Karpas-422 (cell line): ENCODE measurements at regions not wholly inside any gene's neighbourhood (a gene's known extent, or its start where the extent isn't known, plus 50 kb on each side); places are given as distances from the start of the nearest gene placed in this dataset.

Experiments used
- DNase-seq: peaks from one replicate; pipeline ENCODE4 v3.0.0-alpha.2; 2015
- H2AFZ ChIP-seq: fragments of 200-600 bp; sonication (generic); 2 replicates; pipeline ENCODE4 v1.6.1; 2014; ENCODE audit warnings: antibody characterized with exemption, low read length, mixed read lengths
- H3K27ac ChIP-seq: fragments of 200-600 bp; sonication (generic); 2 replicates; pipeline ENCODE4 v1.5.1; 2014; ENCODE audit warnings: mild to moderate bottlenecking, low read length, moderate library complexity
- H3K27me3 ChIP-seq: fragments of 200-600 bp; sonication (generic); 2 replicates; pipeline ENCODE4 v1.6.1; 2014; ENCODE audit warnings: low read length, mixed read lengths
- H3K36me3 ChIP-seq: fragments of 200-600 bp; sonication (generic); 2 replicates; pipeline ENCODE4 v1.6.1; 2014; ENCODE audit warnings: low read length, mixed read lengths; ENCODE audit not compliant: insufficient read depth
- H3K4me1 ChIP-seq: fragments of 200-600 bp; sonication (generic); 2 replicates; pipeline ENCODE4 v1.6.1; 2014; ENCODE audit warnings: mild to moderate bottlenecking, low read length, mixed read lengths
- H3K4me2 ChIP-seq: fragments of 200-600 bp; sonication (generic); 2 replicates; pipeline ENCODE4 v1.6.1; 2014; ENCODE audit warnings: low read length, low read depth, mild to moderate bottlenecking; ENCODE audit not compliant: poor library complexity, severe bottlenecking
- H3K4me3 ChIP-seq: fragments of 200-600 bp; sonication (generic); 2 replicates; pipeline ENCODE4 v1.5.1; 2014; ENCODE audit warnings: mild to moderate bottlenecking, antibody characterized with exemption, low read length, mixed read lengths
- H3K79me2 ChIP-seq: fragments of 200-600 bp; sonication (generic); 2 replicates; pipeline ENCODE4 v1.6.1; 2014; ENCODE audit warnings: mild to moderate bottlenecking, low read length, mixed read lengths
- H3K9ac ChIP-seq: fragments of 200-600 bp; sonication (generic); 2 replicates; pipeline ENCODE4 v1.6.0; 2014; ENCODE audit warnings: low read length
- H3K9me2 ChIP-seq: fragments of 200-600 bp; sonication (generic), shearing (Covaris generic); replicated peaks from 2 replicates; pipeline ENCODE4 v1.6.0; 2014; ENCODE audit warnings: mild to moderate bottlenecking, low read length, moderate library complexity; ENCODE audit not compliant: insufficient read depth
- H3K9me3 ChIP-seq: fragments of 300-700, 200-600 bp; sonication (generic); 2 replicates; pipeline ENCODE4 v1.6.1; 2014; ENCODE audit warnings: low read length, mixed read lengths
- H4K20me1 ChIP-seq: fragments of 200-600 bp; sonication (generic); 2 replicates; pipeline ENCODE4 v1.6.1; 2014; ENCODE audit warnings: mild to moderate bottlenecking, antibody characterized with exemption, low read length, low read depth; ENCODE audit not compliant: insufficient read depth

GRCh38 chr5:71939452-71940230 is 167.6 kb upstream of the MAP1B start:
- Histone ChIP-seq H3K4me2 (no peak overlapping the region), H3K36me3 (no peaks in the 10 kb centered on the region), H3K79me2 (no peaks in the 10 kb centered on the region), H3K9me2 (no peaks in the 10 kb centered on the region), H3K27me3 (no peaks in the 10 kb centered on the region), H2AFZ (no peak overlapping the region), H3K4me3 (no peak overlapping the region), H3K4me1 (no peaks in the 10 kb centered on the region), H4K20me1 (no peaks in the 10 kb centered on the region), H3K27ac (no peak overlapping the region), H3K9ac (no peak overlapping the region), H3K9me3 (no peaks in the 10 kb centered on the region)
- DNase-seq, result no peak

- Histone ChIP-seq H3K9me3 (no peaks in the 10 kb centered on the region), H3K27ac (no peak overlapping the region), H4K20me1 (no peaks in the 10 kb centered on the region), H3K4me2 (no peak overlapping the region), H2AFZ (no peak overlapping the region), H3K4me3 (no peak overlapping the region), H3K79me2 (no peaks in the 10 kb centered on the region), H3K36me3 (no peaks in the 10 kb centered on the region), H3K9ac (no peak overlapping the region), H3K9me2 (no peaks in the 10 kb centered on the region), H3K4me1 (no peaks in the 10 kb centered on the region), H3K27me3 (no peaks in the 10 kb centered on the region)
- no peak for DNase-seq
Measured at GRCh38 chr5:71943874-71944273, 163.4 kb upstream of the MAP1B start.

GRCh38 chr5:71945436-71945835 is 161.8 kb upstream of the MAP1B start:
- H3K4me3 ChIP-seq, result no peak overlapping the region
- H3K79me2 ChIP-seq, result no peaks in the 10 kb centered on the region
- H3K9me2 ChIP-seq, result no peaks in the 10 kb centered on the region
- DNase-seq, result no peak
- no peak overlapping the region for H3K9ac ChIP-seq
- H3K27me3 ChIP-seq, result no peaks in the 10 kb centered on the region
- H3K36me3 ChIP-seq, result no peaks in the 10 kb centered on the region
- H3K9me3 ChIP-seq, result no peaks in the 10 kb centered on the region
- no peak overlapping the region for H3K4me2 ChIP-seq
- no peak overlapping the region for H3K27ac ChIP-seq
- no peaks in the 10 kb centered on the region for H4K20me1 ChIP-seq
- H2AFZ ChIP-seq, result no peak overlapping the region
- H3K4me1 ChIP-seq, result no peaks in the 10 kb centered on the region

GRCh38 chr5:71946343-71947030 is 160.8 kb upstream of the MAP1B start:
- no peaks in the 10 kb centered on the region for H3K9me2 ChIP-seq
- H4K20me1 ChIP-seq, result no peaks in the 10 kb centered on the region
- DNase-seq, result no peak
- no peak overlapping the region for H3K4me3 ChIP-seq
- no peaks in the 10 kb centered on the region for H3K27me3 ChIP-seq
- H3K4me2 ChIP-seq, result no peak overlapping the region
- H3K27ac ChIP-seq, result no peak overlapping the region
- H3K36me3 ChIP-seq, result no peaks in the 10 kb centered on the region
- H3K4me1 ChIP-seq, result no peaks in the 10 kb centered on the region
- H2AFZ ChIP-seq, result no peak overlapping the region
- no peaks in the 10 kb centered on the region for H3K9me3 ChIP-seq
- no peak overlapping the region for H3K9ac ChIP-seq
- no peaks in the 10 kb centered on the region for H3K79me2 ChIP-seq

GRCh38 chr5:71948206-71948605 is 159.1 kb upstream of the MAP1B start:
- H3K4me1 ChIP-seq, result no peaks in the 10 kb centered on the region
- H2AFZ ChIP-seq, result no peak overlapping the region
- no peaks in the 10 kb centered on the region for H3K36me3 ChIP-seq
- H3K27ac ChIP-seq, result no peak overlapping the region
- no peaks in the 10 kb centered on the region for H4K20me1 ChIP-seq
- no peaks in the 10 kb centered on the region for H3K9me3 ChIP-seq
- H3K9ac ChIP-seq, result no peak overlapping the region
- no peaks in the 10 kb centered on the region for H3K27me3 ChIP-seq
- DNase-seq, result no peak
- no peak overlapping the region for H3K4me3 ChIP-seq
- no peaks in the 10 kb centered on the region for H3K9me2 ChIP-seq
- no peaks in the 10 kb centered on the region for H3K79me2 ChIP-seq
- H3K4me2 ChIP-seq, result no peak overlapping the region

GRCh38 chr5:71949772-71950171 is 157.5 kb upstream of the MAP1B start:
- no peaks in the 10 kb centered on the region for H3K27me3 ChIP-seq
- no peaks in the 10 kb centered on the region for H3K4me1 ChIP-seq
- H3K4me3 ChIP-seq, result no peak overlapping the region
- H3K9me3 ChIP-seq, result no peaks in the 10 kb centered on the region
- H4K20me1 ChIP-seq, result no peaks in the 10 kb centered on the region
- no peaks in the 10 kb centered on the region for H3K36me3 ChIP-seq
- no peaks in the 10 kb centered on the region for H3K9me2 ChIP-seq
- H3K79me2 ChIP-seq, result no peaks in the 10 kb centered on the region
- H3K4me2 ChIP-seq, result no peak overlapping the region
- no peak overlapping the region for H3K9ac ChIP-seq
- no peak for DNase-seq
- no peak overlapping the region for H3K27ac ChIP-seq
- H2AFZ ChIP-seq, result no peak overlapping the region

- H3K36me3 ChIP-seq, result no peaks in the 10 kb centered on the region
- no peaks in the 10 kb centered on the region for H3K27me3 ChIP-seq
- DNase-seq, result no peak
- H3K4me2 ChIP-seq, result no peak overlapping the region
- no peaks in the 10 kb centered on the region for H3K9me3 ChIP-seq
- H3K27ac ChIP-seq, result no peak overlapping the region
- H2AFZ ChIP-seq, result no peak overlapping the region
- no peaks in the 10 kb centered on the region for H3K9me2 ChIP-seq
- H3K4me3 ChIP-seq, result no peak overlapping the region
- H3K79me2 ChIP-seq, result no peaks in the 10 kb centered on the region
- H3K9ac ChIP-seq, result no peak overlapping the region
- H3K4me1 ChIP-seq, result no peaks in the 10 kb centered on the region
- H4K20me1 ChIP-seq, result no peaks in the 10 kb centered on the region
Measured at GRCh38 chr5:71953866-71954265, 153.4 kb upstream of the MAP1B start.

- no peak for DNase-seq
- Histone ChIP-seq H3K4me3 (no peak overlapping the region), H3K27ac (no peak overlapping the region), H2AFZ (no peak overlapping the region), H3K9me3 (no peaks in the 10 kb centered on the region), H3K27me3 (no peaks in the 10 kb centered on the region), H4K20me1 (no peaks in the 10 kb centered on the region), H3K9ac (no peak overlapping the region), H3K36me3 (no peaks in the 10 kb centered on the region), H3K79me2 (no peaks in the 10 kb centered on the region), H3K4me1 (no peaks in the 10 kb centered on the region), H3K9me2 (no peaks in the 10 kb centered on the region), H3K4me2 (no peak overlapping the region)
Measured at GRCh38 chr5:71954329-71954728, 152.9 kb upstream of the MAP1B start.
